ENCODE measurements at regions not wholly inside any gene's neighbourhood (a gene's known extent, or its start where the extent isn't known, plus 50 kb on each side); places are given as distances from the start of the nearest gene placed in this dataset.

DNA sequence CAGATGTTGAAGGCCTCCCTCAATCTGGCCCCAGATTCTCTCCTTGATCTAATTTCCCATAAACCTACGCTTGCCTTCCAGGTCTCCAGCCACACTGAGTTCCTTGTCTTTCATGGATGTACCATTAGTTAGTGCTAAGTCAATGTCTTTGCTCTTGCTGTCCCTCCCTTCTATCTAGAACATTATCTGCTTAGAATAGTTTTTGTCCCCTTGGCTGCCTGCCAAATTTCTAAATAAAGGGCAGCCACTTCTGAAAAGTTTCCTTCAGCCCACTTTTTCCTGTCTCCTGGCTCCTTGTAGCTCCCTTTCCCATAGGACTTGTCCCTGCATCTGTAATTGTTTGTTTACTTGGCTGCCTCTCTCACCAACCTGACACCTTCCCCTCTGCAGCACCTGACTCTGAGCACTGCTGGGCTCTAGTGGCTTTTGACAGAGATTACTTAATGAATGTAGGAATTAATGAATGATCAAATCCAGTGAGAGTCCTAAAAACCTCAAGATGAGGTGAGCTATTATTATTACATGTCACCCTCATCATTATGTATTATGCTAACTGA lies 58.3 kb downstream of the CXCL12 start:
- DNase-seq (ENCODE audit: low read depth) = no peak

DNA sequence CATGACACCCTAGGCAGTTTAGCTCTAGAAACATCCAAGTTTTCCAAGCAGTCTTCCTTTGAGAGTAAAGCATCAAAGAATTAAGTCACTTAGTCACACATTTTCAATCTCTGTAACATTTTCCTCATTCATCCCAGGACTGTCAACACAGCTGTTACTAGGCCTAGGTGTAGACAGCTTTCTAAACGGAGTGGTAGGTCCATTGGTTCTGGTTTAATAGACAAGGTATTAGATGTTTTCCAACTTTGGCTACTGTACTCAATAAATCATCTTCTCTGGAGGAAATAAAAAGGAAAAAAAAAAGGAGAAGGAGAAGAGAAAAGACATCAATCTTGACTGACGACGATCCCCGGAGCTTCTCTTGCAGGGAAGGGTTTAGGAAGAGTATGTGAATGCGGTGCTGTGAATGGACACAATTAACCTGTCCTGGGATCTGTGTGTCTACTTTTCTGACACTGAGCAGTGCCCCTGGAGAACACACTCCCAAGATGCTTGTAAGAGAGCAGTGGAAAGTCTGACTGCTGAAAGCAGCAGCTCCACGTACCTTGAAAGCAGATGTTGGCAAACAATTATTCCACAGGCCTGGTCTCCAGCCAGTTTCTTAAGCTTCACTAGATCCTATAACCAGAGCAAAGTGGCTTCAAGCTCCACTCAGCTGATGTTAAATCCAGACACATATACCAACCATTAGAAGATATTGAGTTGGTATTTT lies 59.1 kb downstream of the CXCL12 start:
- no peak for DNase-seq (ENCODE audit: low read depth)

GRCh38 chr10:44325157-44325556 lies 59.7 kb downstream of the CXCL12 start:
- DNase-seq (ENCODE audit: low read depth) = no peak

DNA sequence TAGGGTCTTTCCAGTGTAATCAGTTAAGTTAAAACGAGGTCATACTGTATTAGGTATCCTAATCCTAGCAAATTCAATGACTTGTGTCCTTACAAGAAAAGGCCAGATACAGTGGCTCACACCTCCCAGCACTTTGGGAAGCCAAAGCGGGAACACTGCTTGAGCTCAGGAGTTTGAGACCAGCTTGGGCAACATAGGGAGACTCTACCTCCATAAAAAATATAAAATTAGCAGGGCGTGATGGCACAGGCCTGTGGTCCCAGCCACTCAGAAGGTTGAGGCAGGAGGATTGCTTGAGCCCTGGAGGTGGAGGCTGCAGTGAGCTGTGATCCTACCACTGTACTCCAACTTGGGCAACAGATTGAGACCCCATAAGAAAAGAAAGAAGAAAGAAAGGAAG lies 61.1 kb downstream of the CXCL12 start:
- DNase-seq (ENCODE audit: low read depth) = no peak

GRCh38 chr10:44322137-44322536 lies 62.8 kb downstream of the CXCL12 start:
- no peak for DNase-seq (ENCODE audit: low read depth)

- DNase-seq (ENCODE audit: low read depth) = no peak
Measured at GRCh38 chr10:44320756-44321155, 64.1 kb downstream of the CXCL12 start.

GRCh38 chr10:44317856-44318255 lies 67.0 kb downstream of the CXCL12 start:
- DNase-seq (ENCODE audit: low read depth) = no peak

- DNase-seq (ENCODE audit: low read depth) = no peak
Measured at GRCh38 chr10:44316922-44317215, 68.0 kb downstream of the CXCL12 start.

- DNase-seq (ENCODE audit: low read depth) = no peak
Measured at GRCh38 chr10:44316187-44316921, 68.5 kb downstream of the CXCL12 start.

GRCh38 chr10:44314802-44315460 lies 70.0 kb downstream of the CXCL12 start:
- DNase-seq (ENCODE audit: low read depth) = no peak

- DNase-seq (ENCODE audit: low read depth) = no peak
Measured at GRCh38 chr10:44313761-44314165, 71.1 kb downstream of the CXCL12 start.

GRCh38 chr10:44312401-44312800 lies 72.5 kb downstream of the CXCL12 start:
- no peak for DNase-seq (ENCODE audit: low read depth)

DNA sequence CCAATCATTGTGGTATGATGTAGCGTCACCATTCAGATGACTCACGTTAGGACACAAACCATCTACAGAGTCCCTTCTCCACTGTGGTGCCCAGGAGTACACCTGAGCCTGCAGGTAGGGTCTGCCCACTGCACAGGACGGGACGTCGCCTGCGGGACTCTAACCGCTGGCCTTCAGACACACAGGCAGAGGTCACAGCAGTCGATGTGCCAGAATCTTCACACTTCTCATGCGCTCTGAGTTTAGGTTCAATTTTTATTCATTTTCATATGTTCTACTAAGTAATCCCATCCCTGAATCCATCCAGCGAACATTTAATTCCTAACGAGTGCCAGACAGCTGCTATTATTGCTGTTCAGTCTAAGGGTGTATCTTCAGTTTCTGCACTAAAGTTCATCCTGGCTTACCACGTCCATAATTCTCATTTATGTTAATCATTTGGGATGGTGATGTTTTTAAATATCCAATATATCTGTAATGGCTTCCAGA lies 73.3 kb downstream of the CXCL12 start:
- no peak for DNase-seq (ENCODE audit: low read depth)

GRCh38 chr10:44310762-44311562 lies 73.9 kb downstream of the CXCL12 start:
- DNase-seq (ENCODE audit: low read depth) = peak; percentile 43

DNA sequence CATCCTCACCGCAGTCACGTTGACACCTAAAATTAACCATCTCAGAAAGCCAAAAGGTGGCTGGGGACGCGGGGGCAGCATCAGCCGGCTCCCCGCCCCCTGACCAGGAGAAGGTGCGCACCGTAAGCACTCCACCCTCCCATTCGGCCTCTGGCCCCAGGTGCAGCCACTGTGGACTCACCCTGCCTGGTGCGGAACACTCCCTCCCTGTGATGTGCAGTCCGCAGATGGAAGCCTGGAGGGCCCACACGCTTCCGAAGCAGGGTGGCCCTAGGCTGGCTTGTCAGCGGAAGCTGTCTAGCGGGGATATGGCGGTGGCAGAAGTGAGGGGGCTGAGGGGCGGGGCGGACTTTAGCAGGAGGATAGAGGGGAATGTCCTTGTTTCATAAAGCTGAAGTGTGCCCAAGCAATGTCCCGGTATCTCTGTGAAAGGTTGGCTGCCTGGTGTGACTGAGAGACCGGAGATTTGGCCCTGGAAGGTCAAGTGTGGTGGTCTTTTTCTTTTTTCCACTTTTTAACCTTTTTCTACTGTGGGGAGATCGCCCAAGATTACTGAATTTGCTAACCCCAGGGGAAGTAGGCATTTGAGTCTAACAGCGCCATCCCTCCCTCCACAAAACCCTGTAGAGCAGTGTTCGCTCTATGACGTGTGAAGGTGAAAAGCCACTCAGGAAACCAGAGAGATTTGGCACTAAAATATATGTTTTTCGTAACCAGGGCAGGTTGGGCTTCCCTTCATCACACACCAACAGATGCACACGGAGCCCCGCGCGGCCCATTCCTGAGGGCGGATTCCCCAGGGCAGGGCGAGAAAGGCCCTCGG lies 74.7 kb downstream of the CXCL12 start:
- no peak for DNase-seq (ENCODE audit: low read depth)

DNA sequence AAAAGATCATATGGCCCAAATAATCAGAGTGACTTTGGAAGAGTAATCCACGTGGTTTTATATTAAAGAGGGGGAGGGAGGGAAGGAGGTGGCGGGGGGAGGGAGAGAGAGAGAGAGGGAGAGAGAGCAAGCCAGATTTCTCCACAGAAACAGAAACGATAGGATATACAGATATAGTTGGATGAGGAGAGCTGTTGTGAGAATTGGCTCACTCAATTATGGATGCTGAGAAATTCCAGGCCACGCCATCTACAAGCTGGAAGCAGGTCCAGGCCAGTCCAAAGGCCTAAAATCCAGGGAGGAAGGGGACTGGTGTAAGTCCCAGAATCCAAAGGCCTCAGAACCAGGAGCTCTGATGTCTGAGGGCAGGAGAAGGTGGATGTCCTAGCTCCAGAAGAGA lies 75.5 kb downstream of the CXCL12 start:
- DNase-seq (ENCODE audit: low read depth) = no peak

- no peak for DNase-seq (ENCODE audit: low read depth)
Measured at GRCh38 chr10:44308935-44309334, 76.0 kb downstream of the CXCL12 start.

GRCh38 chr10:44307691-44308090 lies 77.2 kb downstream of the CXCL12 start:
- DNase-seq (ENCODE audit: low read depth) = no peak

- no peak for DNase-seq (ENCODE audit: low read depth)
Measured at GRCh38 chr10:44306762-44307161, 78.1 kb downstream of the CXCL12 start.

DNA sequence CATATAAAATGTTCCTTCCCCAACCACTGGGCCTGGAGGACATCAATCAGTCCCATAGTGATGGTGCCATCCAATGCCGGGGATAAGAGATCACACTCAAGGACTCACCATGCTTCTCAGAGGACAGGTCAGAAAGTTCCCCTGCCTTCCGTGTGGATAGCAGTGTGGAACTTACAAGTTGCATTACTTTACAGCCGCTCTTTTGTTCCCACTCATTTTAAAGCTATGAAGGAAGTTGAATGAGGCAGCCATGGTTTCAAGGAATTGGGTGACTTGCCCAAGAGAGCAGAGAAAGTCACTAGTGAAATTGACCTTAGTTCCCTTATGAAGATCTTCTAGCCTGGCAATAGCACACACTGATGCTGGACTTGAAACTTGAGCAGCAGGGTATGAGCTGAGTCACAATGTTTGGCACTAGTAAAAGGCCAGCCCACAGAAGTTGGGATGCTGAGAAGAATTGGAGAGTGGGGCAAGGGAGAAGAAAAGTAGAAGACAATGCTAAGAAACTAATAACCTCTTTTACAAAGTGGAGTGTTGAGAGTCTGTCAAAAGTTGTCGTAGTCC lies 78.7 kb downstream of the CXCL12 start:
- no peak for DNase-seq (ENCODE audit: low read depth)
